A172 (cell line): ENCODE measurements at regions not wholly inside any gene's neighbourhood (a gene's known extent, or its start where the extent isn't known, plus 50 kb on each side); places are given as distances from the start of the nearest gene placed in this dataset.

Experiments
- DNase-seq: peaks from one replicate; pipeline ENCODE4 v3.0.0-alpha.2; 2015; ENCODE audit warnings: low spot score

- DNase-seq, result no peak
Measured at GRCh38 chr16:76906552-76906951, 284.4 kb upstream of the MON1B start.

- no peak for DNase-seq
Measured at GRCh38 chr16:76910931-76911330, 280.1 kb upstream of the MON1B start.

- DNase-seq, result no peak
Measured at GRCh38 chr16:76913046-76913445, 277.9 kb upstream of the MON1B start.

GRCh38 chr16:76926042-76926441, 264.9 kb upstream of the MON1B start:
- no peak for DNase-seq

GRCh38 chr16:76926595-76926994, 264.4 kb upstream of the MON1B start:
- DNase-seq, result no peak

GRCh38 chr16:76931186-76931585, 259.8 kb upstream of the MON1B start:
- DNase-seq, result no peak

GRCh38 chr16:76932541-76933211, 258.3 kb upstream of the MON1B start:
- DNase-seq, result no peak

GRCh38 chr16:76940251-76940650, 250.7 kb upstream of the MON1B start:
- DNase-seq, result no peak

- no peak for DNase-seq
Measured at GRCh38 chr16:76941113-76941512, 249.9 kb upstream of the MON1B start.

GRCh38 chr16:76942089-76942488, 248.9 kb upstream of the MON1B start:
- DNase-seq, result no peak

- no peak for DNase-seq
Measured at GRCh38 chr16:76943921-76944320, 247.1 kb upstream of the MON1B start.

GRCh38 chr16:76946879-76947278, 244.1 kb upstream of the MON1B start:
- DNase-seq, result peak; percentile 33

GRCh38 chr16:76947749-76948148, 243.2 kb upstream of the MON1B start:
- DNase-seq, result no peak

- no peak for DNase-seq
Measured at GRCh38 chr16:76955629-76956028, 235.4 kb upstream of the MON1B start.

- no peak for DNase-seq
Measured at GRCh38 chr16:76956394-76956793, 234.6 kb upstream of the MON1B start.

- no peak for DNase-seq
Measured at GRCh38 chr16:76956841-76957240, 234.1 kb upstream of the MON1B start.

GRCh38 chr16:76959166-76959565, 231.8 kb upstream of the MON1B start:
- DNase-seq, result no peak

- no peak for DNase-seq
Measured at GRCh38 chr16:76963614-76964315, 227.2 kb upstream of the MON1B start.

- DNase-seq, result no peak
Measured at GRCh38 chr16:76964464-76965154, 226.4 kb upstream of the MON1B start.

- DNase-seq, result no peak
Measured at GRCh38 chr16:76970087-76970744, 220.8 kb upstream of the MON1B start.

GRCh38 chr16:76970745-76971099, 220.3 kb upstream of the MON1B start:
- no peak for DNase-seq

- DNase-seq, result no peak
Measured at GRCh38 chr16:76976101-76976500, 214.9 kb upstream of the MON1B start.

- DNase-seq, result no peak
Measured at GRCh38 chr16:76976756-76977155, 214.2 kb upstream of the MON1B start.
